ENCODE measurements at regions not wholly inside any gene's neighbourhood (a gene's known extent, or its start where the extent isn't known, plus 50 kb on each side); places are given as distances from the start of the nearest gene placed in this dataset.
"Not testable (repeated sequence)": the region's sequence is repeated elsewhere in the genome, so short reads cannot be mapped to it uniquely, and the experiment has no call there.

- TF ChIP-seq CTCF (conservative IDR thresholded peaks at IDR 0.05; ENCODE audit: low read depth, low read length); EZH2 (IDR thresholded peaks at IDR 0.05; ENCODE audit: borderline replicate concordance, low read depth, low read length, poor library complexity, severe bottlenecking): not testable (repeated sequence)
Observed at GRCh38 chr17:21767162-21768156, 75.1 kb downstream of the KCNJ18 start.
